ENCODE measurements at regions not wholly inside any gene's neighbourhood (a gene's known extent, or its start where the extent isn't known, plus 50 kb on each side); places are given as distances from the start of the nearest gene placed in this dataset.

DNA sequence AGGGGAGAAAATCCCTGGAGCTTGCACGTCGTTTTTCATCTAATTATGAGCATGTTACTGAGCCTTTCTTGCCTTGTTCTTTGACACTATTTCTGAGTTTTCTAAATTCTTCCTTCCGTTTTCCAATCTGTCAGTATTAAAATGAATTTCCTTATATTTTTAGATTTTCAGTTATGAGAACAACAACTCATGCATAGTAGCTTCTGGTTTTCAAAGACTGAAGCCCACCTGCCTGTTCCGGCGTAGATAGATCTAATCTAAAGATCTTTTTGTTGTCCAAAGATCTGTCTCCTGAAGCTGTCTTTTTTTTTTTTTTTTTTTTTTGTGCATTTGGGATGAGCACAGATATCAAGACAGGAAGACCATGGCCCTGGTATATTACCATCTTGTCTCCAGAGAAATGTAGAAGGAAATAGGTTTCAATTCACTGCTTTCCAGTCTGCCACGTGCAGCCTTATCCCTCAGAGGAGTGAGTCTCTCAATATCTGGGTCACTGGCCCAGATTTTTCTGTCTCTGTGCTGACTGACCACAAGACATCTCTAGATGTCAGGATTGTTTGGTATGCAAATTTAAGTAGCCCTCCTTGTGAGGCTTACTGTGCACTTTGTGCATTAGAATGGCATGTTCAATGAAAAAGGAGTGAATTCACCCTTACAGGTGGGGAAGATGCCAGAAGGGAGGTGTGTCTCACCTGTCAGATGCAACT lies 222.3 kb upstream of the TMC3 start:
- Mint-ChIP-seq H3K9me3 (peaks cover 37% of the 10 kb centered on the region), H3K36me3 (peaks cover 29% of the 10 kb centered on the region), H3K27ac (no peak overlapping the region), H3K27me3 (ENCODE audit: low read depth) (no peaks in the 10 kb centered on the region), H3K4me3 (no peak overlapping the region), H3K4me1 (peaks cover 2% of the 10 kb centered on the region)
- no peak for DNase-seq (ENCODE audit: low spot score in 2 of 2, unreplicated experiment in 2 of 2)
- no peak for TF ChIP-seq CTCF (IDR thresholded peaks at IDR 0.05; ENCODE audit: unreplicated experiment)

GRCh38 chr15:81595752-81596151 lies 221.7 kb upstream of the TMC3 start:
- H3K4me1 Mint-ChIP-seq: peaks cover 2% of the 10 kb centered on the region
- peaks cover 36% of the 10 kb centered on the region for H3K9me3 Mint-ChIP-seq
- H3K4me3 Mint-ChIP-seq: no peak overlapping the region
- H3K27me3 Mint-ChIP-seq (ENCODE audit: low read depth): no peaks in the 10 kb centered on the region
- no peak for TF ChIP-seq CTCF (IDR thresholded peaks at IDR 0.05; ENCODE audit: unreplicated experiment)
- H3K27ac Mint-ChIP-seq: no peak overlapping the region
- no peak for DNase-seq (ENCODE audit: low spot score in 2 of 2, unreplicated experiment in 2 of 2)
- H3K36me3 Mint-ChIP-seq: peaks cover 26% of the 10 kb centered on the region

GRCh38 chr15:81589671-81590070 lies 215.7 kb upstream of the TMC3 start:
- peaks cover 7% of the 10 kb centered on the region for H3K4me1 Mint-ChIP-seq
- H3K27me3 Mint-ChIP-seq (ENCODE audit: low read depth): peaks cover 2% of the 10 kb centered on the region
- H3K9me3 Mint-ChIP-seq: peaks cover 34% of the 10 kb centered on the region

GRCh38 chr15:81575436-81576123 lies 201.6 kb upstream of the TMC3 start:
- TF ChIP-seq CTCF (IDR thresholded peaks at IDR 0.05; ENCODE audit: unreplicated experiment): no peak
- Mint-ChIP-seq H3K36me3 (no peaks in the 10 kb centered on the region), H3K27me3 (ENCODE audit: low read depth) (peaks cover 34% of the 10 kb centered on the region), H3K4me3 (no peak overlapping the region), H3K27ac (no peak overlapping the region), H3K4me1 (peaks cover 9% of the 10 kb centered on the region), H3K9me3 (peaks cover 5% of the 10 kb centered on the region)
- DNase-seq (ENCODE audit: low spot score in 2 of 2, unreplicated experiment in 2 of 2): no peak

More at GRCh38 chr15:81589671-81590070, 215.7 kb upstream of the TMC3 start:
- Mint-ChIP-seq H3K4me3 (no peak overlapping the region), H3K27ac (no peak overlapping the region), H3K36me3 (no peaks in the 10 kb centered on the region)
- no peak for TF ChIP-seq CTCF (IDR thresholded peaks at IDR 0.05; ENCODE audit: unreplicated experiment)
- no peak for DNase-seq (ENCODE audit: low spot score in 2 of 2, unreplicated experiment in 2 of 2)

GRCh38 chr15:81573098-81573746 lies 199.2 kb upstream of the TMC3 start:
- DNase-seq (ENCODE audit: low spot score in 2 of 2, unreplicated experiment in 2 of 2): no peak
- H3K4me3 Mint-ChIP-seq: no peak overlapping the region
- no peak for TF ChIP-seq CTCF (IDR thresholded peaks at IDR 0.05; ENCODE audit: unreplicated experiment)

More at GRCh38 chr15:81573098-81573746, 199.2 kb upstream of the TMC3 start:
- no peaks in the 10 kb centered on the region for H3K9me3 Mint-ChIP-seq
- peaks cover 9% of the 10 kb centered on the region for H3K4me1 Mint-ChIP-seq
- no peak overlapping the region for H3K27ac Mint-ChIP-seq
- H3K27me3 Mint-ChIP-seq (ENCODE audit: low read depth): peaks cover 33% of the 10 kb centered on the region
- H3K36me3 Mint-ChIP-seq: no peaks in the 10 kb centered on the region
